K562 (cell line): ENCODE measurements at regions not wholly inside any gene's neighbourhood (a gene's known extent, or its start where the extent isn't known, plus 50 kb on each side); places are given as distances from the start of the nearest gene placed in this dataset.

Experiments
- ATAC-seq: fragments of 200-7000 bp; cut with Tn5 transposase; 3 replicates; pipeline ENCODE4 v1.9.1; 2020; ENCODE audit warnings: moderate library complexity
- BruUV-seq: library from RNA; stranded (reverse); fragments of 400-500 nt; replicated peaks from 2 replicates; lab custom pipeline; 2021; lab: Mats Ljungman, UMichigan
- CTCF ChIA-PET: fragments of 300-600 bp; formaldehyde crosslinking; extraction: SDS; loops from one replicate; lab custom pipeline; 2021; ENCODE audit warnings: low intra/inter-chr PET ratio; lab: Yijun Ruan, JAX
- POLR2A ChIA-PET: fragments of 300-600, 350-650 bp; sonication (Branson Sonifier 250); formaldehyde crosslinking; extraction: SDS; loops from one replicate; lab custom pipeline; 2021; ENCODE audit warnings: antibody characterized with exemption, inconsistent platforms; lab: Yijun Ruan, JAX
- DNase-seq, 4 experiments: peaks; one replicate each; pipeline versions ENCODE4 v3.0.0 to v3.0.0-alpha.2; 2011 to 2018; ENCODE audit warnings: low spot score in 3 of 4, mixed read lengths in 3 of 4; ENCODE audit errors: extremely low read depth in 1 of 4
- FAIRE-seq: peaks from 2 replicates; lab custom pipeline; 2011; peaks lifted over from hg19 to GRCh38; lab: Jason Lieb, UNC
- H2AFZ ChIP-seq: 2 replicates; pipeline ENCODE4 v1.6.0; 2011; ENCODE audit warnings: low read depth, low read length, control low read depth, inconsistent platforms
- H3K27ac ChIP-seq: fragments of 200-600 bp; 3 replicates; pipeline ENCODE4 v1.8.0; 2011; ENCODE audit warnings: low read depth, mild to moderate bottlenecking, control low read depth, inconsistent platforms, low read length, moderate library complexity, mixed read lengths; ENCODE audit errors: extremely low read depth
- H3K27me3 ChIP-seq, 2 experiments: fragments of 300-600 bp in 1 of 2; 2 replicates in 1 of 2; 3 replicates in 1 of 2; pipeline versions ENCODE4 v1.6.0 to v1.8.0; 2011; ENCODE audit warnings: inconsistent platforms in 2 of 2, low read length in 2 of 2, mild to moderate bottlenecking in 1 of 2, mixed read lengths in 1 of 2, moderate library complexity in 1 of 2; ENCODE audit not compliant: control insufficient read depth in 2 of 2, insufficient read depth in 2 of 2
- H3K36me3 ChIP-seq: fragments of 300-600 bp; 3 replicates; pipeline ENCODE4 v1.8.0; 2011; ENCODE audit warnings: mild to moderate bottlenecking, low read length, inconsistent platforms; ENCODE audit not compliant: control insufficient read depth, insufficient read depth
- H3K4me1 ChIP-seq, 2 experiments: fragments of 200-600 bp in 1 of 2; replicated peaks in 1 of 2; 2 replicates in 1 of 2; 3 replicates in 1 of 2; pipeline versions ENCODE4 v1.5.1 to v1.8.0; 2011; ENCODE audit warnings: inconsistent platforms in 2 of 2, low read length in 2 of 2, mild to moderate bottlenecking in 1 of 2, mixed read lengths in 1 of 2, moderate library complexity in 1 of 2; ENCODE audit not compliant: control insufficient read depth in 2 of 2, insufficient read depth in 2 of 2
- H3K4me2 ChIP-seq: 2 replicates; pipeline ENCODE4 v1.6.1; 2011; ENCODE audit warnings: low read length, control low read depth, inconsistent platforms, mixed read lengths; ENCODE audit not compliant: insufficient read depth
- H3K4me3 ChIP-seq: fragments of 200-600 bp; sonication (generic), shearing (Covaris generic); 2 replicates; pipeline ENCODE4 v1.5.1; 2016; ENCODE audit warnings: control low read depth, inconsistent platforms
- H3K79me2 ChIP-seq: fragments of 200-600 bp; 3 replicates; pipeline ENCODE4 v1.8.0; 2011; ENCODE audit warnings: low read length, inconsistent platforms; ENCODE audit not compliant: control insufficient read depth, insufficient read depth
- H3K9ac ChIP-seq, 2 experiments: 2 replicates each; pipeline versions ENCODE4 v1.6.0 to v1.6.1; 2011; ENCODE audit warnings: low read depth in 2 of 2, low read length in 2 of 2, control low read depth in 1 of 2, inconsistent platforms in 1 of 2, mild to moderate bottlenecking in 1 of 2, mixed read lengths in 1 of 2; ENCODE audit not compliant: insufficient read depth in 1 of 2
- H3K9me1 ChIP-seq: one replicate; pipeline ENCODE4 v1.6.0; 2011; ENCODE audit warnings: inconsistent platforms, mild to moderate bottlenecking, low read length, moderate library complexity; ENCODE audit not compliant: control insufficient read depth, insufficient read depth
- H3K9me3 ChIP-seq: replicated peaks from 2 replicates; pipeline ENCODE4 v1.5.1; 2011; ENCODE audit warnings: low read depth, low read length, inconsistent platforms; ENCODE audit not compliant: control insufficient read depth, insufficient read depth
- H4K20me1 ChIP-seq: replicated peaks from 2 replicates; pipeline ENCODE4 v1.6.1; 2011; ENCODE audit warnings: low read length, inconsistent platforms, mixed read lengths; ENCODE audit not compliant: control insufficient read depth, insufficient read depth
- ASH1L ChIP-seq: fragments of 450-650 bp; IDR thresholded peaks from 2 replicates; pipeline ENCODE4 v1.6.1; 2018; ENCODE audit warnings: borderline replicate concordance, mild to moderate bottlenecking, low read depth; ENCODE audit not compliant: partially characterized antibody
- ATF6 ChIP-seq: sonication (generic); formaldehyde crosslinking; IDR thresholded peaks from 2 replicates; pipeline ENCODE4 v1.4.0; 2020; ENCODE audit warnings: mild to moderate bottlenecking, missing genetic modification reagents
- BRF1 ChIP-seq: IDR thresholded peaks from 3 replicates; pipeline ENCODE4 v1.6.1; 2011; ENCODE audit warnings: borderline replicate concordance, mild to moderate bottlenecking; ENCODE audit not compliant: insufficient read length; ENCODE audit errors: extremely low read depth
- FOXK1 ChIP-seq: sonication (generic); formaldehyde crosslinking; IDR thresholded peaks from 2 replicates; pipeline ENCODE4 v1.8.0; 2022; ENCODE audit warnings: missing genetic modification reagents, mild to moderate bottlenecking, borderline replicate concordance
- GTF2E2 ChIP-seq: fragments of 200-800 bp; sonication (Bioruptor generic); IDR thresholded peaks from 2 replicates; pipeline ENCODE4 v1.6.1; 2016; ENCODE audit warnings: missing genetic modification characterization, missing compliant biosample characterization
- HDAC1 ChIP-seq, 2 experiments: fragments of 450-650 bp; IDR thresholded peaks; 2 replicates each; pipeline ENCODE4 v1.6.1; 2016 to 2017; ENCODE audit warnings: inconsistent platforms in 1 of 2, mild to moderate bottlenecking in 1 of 2, moderate library complexity in 1 of 2
- HEY1 ChIP-seq: fragments of 250-450 bp; sonication (Bioruptor Pico); IDR thresholded peaks from 2 replicates; pipeline ENCODE4 v1.5.0; 2020; ENCODE audit warnings: mild to moderate bottlenecking, moderate library complexity, borderline replicate concordance
- KLF1 ChIP-seq: fragments of 450-650 bp; IDR thresholded peaks from 2 replicates; pipeline ENCODE4 v1.6.1; 2016; ENCODE audit warnings: missing genetic modification characterization, missing compliant biosample characterization
- SREBF1 ChIP-seq: fragments of 150-350 bp; IDR thresholded peaks from 2 replicates; pipeline ENCODE4 v1.6.1; 2014; ENCODE audit warnings: antibody characterized with exemption, low read depth, low read length, borderline replicate concordance
- TRIM25 ChIP-seq: fragments of 450-650 bp; IDR thresholded peaks from 2 replicates; pipeline ENCODE4 v1.7.0; 2016; ENCODE audit warnings: borderline replicate concordance
- ZBED1 ChIP-seq: IDR thresholded peaks from 2 replicates; pipeline ENCODE4 v1.6.1; 2014
- ZBTB34 ChIP-seq: fragments of 250-450 bp; sonication (Bioruptor Pico); IDR thresholded peaks from 2 replicates; pipeline ENCODE4 v1.8.0; 2021; ENCODE audit warnings: mild to moderate bottlenecking, moderate library complexity
- ZBTB5 ChIP-seq: fragments of 450-650 bp; IDR thresholded peaks from 2 replicates; pipeline ENCODE4 v1.6.1; 2017; ENCODE audit warnings: antibody characterized with exemption
- ZNF133 ChIP-seq: fragments of 250-450 bp; sonication (Bioruptor Pico); IDR thresholded peaks from 2 replicates; pipeline ENCODE4 v1.4.0; 2020; ENCODE audit warnings: mild to moderate bottlenecking
- ZNF75A ChIP-seq: fragments of 450-650 bp; formaldehyde crosslinking; IDR thresholded peaks from 2 replicates; pipeline ENCODE4 v1.4.0; 2020; ENCODE audit warnings: mild to moderate bottlenecking
- ZNF785 ChIP-seq: fragments of 250-450 bp; sonication (Bioruptor Pico); IDR thresholded peaks from 2 replicates; pipeline ENCODE4 v1.4.0; 2020; ENCODE audit warnings: mild to moderate bottlenecking
- WGBS: fragments of 100-300 bp; shearing (Covaris generic); methylation state at CpG from one replicate; pipeline ENCODE4 v1.1.6; 2016; ENCODE audit warnings: low coverage, mixed read lengths; ENCODE audit not compliant: insufficient coverage; ENCODE audit errors: missing lambda C conversion rate; 5-methylcytosine and 5-hydroxymethylcytosine counted together
- in situ Hi-C: fragments of 300-500 bp; cut with MboI; formaldehyde crosslinking; loops from 4 replicates; pipeline ENCODE4 v1.15.0; 2018; ENCODE audit warnings: inconsistent platforms, mixed read lengths
- intact Hi-C: fragments of 100-400 bp; cut with micrococcal nuclease; formaldehyde crosslinking; loops from 2 replicates; pipeline ENCODE4 v1.14.2; 2022

- TF ChIP-seq FOXK1 (CRISPR knock-in tag) (no peak), ZNF133 (CRISPR knock-in tag) (no peak), KLF1 (tag) (no peak), ZBTB5 (no peak), ZBTB34 (CRISPR knock-in tag) (no peak), SREBF1 (no peak), ZNF75A (CRISPR knock-in tag) (no peak)
These were observed 72.7 kb upstream of the CLPB start (continued) for GRCh38 chr11:72507050-72507449.

- POLR2A ChIA-PET, result interaction anchor here (0.7 to 1.0 kb wide), 2 partner anchors 19 to 403 kb away, joined by 3 to 4 read pairs; no protein-coding TSS in a partner anchor
- FAIRE-seq, result no peak
- Histone ChIP-seq H3K27me3 (no peaks in the 10 kb centered on the region), H3K4me1 (peaks cover 17% of the 10 kb centered on the region in 2 experiments; a peak in 4 of 5 replicates), H4K20me1 (no peaks in the 10 kb centered on the region; the same call in 1 of the 2 replicates), H3K9me1 (no peaks in the 10 kb centered on the region), H2AFZ (no peak overlapping the region), H3K79me2 (no peaks in the 10 kb centered on the region), H3K36me3 (no peaks in the 10 kb centered on the region), H3K9me3 (0 out of 2 replicates have a peak, but pooled peaks cover 1% of the 10 kb centered on the region), H3K4me3 (no peak overlapping the region), H3K4me2 (no peak overlapping the region), H3K27ac (no peak overlapping the region), H3K9ac (no peak overlapping the region)
- in situ Hi-C loops (no loop called here), intact Hi-C loops (no loop called here)
- DNase-seq, result no peak
- no peak for ATAC-seq
- no TSS peak for BruUV-seq
- 8% methylated on average over 3 of the region's 3 CpGs for WGBS
- CTCF ChIA-PET, result no interaction called here
- TF ChIP-seq BRF1, result no peak
- TF ChIP-seq HDAC1 (IDR thresholded peaks at IDR 0.05), result no peak
- TF ChIP-seq ZNF785, result no peak
- TF ChIP-seq TRIM25, result no peak
- TF ChIP-seq HEY1 (CRISPR knock-in tag), result no peak
- TF ChIP-seq ZBED1, result no peak
- TF ChIP-seq GTF2E2 (tag), result no peak
- TF ChIP-seq ASH1L, result no peak
- TF ChIP-seq ATF6, result no peak
These were observed 63.4 kb upstream of the CLPB start for GRCh38 chr11:72497731-72498130.
